Superior temporal gyrus (tissue), 1 donor: ENCODE measurements at regions not wholly inside any gene's neighbourhood (a gene's known extent, or its start where the extent isn't known, plus 50 kb on each side); places are given as distances from the start of the nearest gene placed in this dataset.

Experiments used
- DNase-seq: peaks from one replicate; pipeline ENCODE4 v3.0.0-alpha.2; 2016; ENCODE audit errors: extremely low spot score

DNA sequence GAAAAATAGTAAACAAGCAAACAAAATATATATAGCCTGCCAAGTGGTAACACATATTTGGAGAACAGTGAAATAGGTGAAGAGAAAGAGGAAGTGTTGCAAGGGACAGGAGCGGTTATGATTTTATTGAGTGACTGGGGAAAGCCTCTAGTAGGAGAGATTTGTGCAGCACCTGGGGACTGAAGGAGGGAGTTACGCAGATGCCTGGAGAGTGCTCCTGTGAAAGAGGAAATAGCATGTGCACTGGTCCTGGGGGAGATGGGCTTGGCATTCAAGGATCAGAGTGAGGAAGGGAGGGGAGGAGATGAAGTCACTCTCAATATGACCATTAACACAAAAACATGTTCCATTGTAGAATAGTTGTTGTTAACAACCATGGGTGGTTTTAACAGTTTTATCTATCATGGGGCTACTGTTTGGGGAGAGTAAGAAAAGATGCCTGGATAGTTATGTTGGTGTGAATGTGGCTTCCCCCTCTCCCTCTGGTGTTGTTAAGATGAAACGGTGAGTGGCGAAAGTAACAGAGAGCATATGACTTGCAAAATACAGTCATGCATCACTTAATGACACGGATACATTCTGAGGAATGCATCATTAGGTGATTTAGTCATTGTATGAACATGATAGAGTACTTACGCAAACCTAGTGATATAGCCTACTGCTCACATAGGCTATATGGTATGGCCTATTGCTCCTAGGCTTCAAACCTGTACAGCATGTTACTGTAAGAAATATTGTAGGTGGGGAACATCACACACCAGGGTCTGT, 251.7 kb upstream of the ARGLU1 start:
- DNase-seq: no peak

DNA sequence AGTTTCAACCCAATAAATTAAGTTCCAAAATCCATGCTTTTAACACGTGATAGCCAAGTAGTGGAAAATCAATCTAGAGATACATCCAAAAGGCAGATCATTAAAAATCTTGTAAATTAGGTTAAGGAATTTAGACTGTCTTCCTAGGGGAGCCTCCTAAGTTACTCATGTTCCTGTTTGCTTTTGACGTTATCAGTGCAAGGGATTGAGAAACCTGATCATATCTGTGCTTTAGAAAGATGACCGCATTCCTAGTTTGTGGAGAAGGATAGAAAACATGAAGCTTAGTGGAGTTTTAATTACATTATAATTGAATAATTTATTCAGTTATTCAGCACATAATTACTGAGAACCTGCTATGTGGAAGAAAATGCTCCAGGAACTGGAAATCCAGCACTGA, 251.0 kb upstream of the ARGLU1 start:
- no peak for DNase-seq

DNA sequence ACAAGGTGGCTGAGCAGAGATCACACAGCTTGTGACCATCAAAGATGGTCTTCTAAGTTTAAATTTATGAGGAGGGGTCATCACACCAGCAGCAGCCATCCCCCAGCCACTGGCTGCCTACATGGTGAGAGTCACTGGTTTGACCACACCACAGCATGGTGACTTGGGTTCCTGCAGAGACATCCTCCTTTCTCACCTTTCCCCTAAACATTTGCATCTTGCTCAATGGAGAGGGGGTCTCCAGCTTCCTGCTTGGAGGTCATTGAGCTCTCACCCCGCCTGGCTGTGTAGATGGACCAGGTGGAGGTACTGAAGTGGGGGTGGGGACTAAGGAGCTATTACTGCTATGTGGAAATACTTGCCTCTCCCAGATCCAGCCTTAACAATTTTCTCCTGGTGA, 247.6 kb upstream of the ARGLU1 start:
- no peak for DNase-seq

DNA sequence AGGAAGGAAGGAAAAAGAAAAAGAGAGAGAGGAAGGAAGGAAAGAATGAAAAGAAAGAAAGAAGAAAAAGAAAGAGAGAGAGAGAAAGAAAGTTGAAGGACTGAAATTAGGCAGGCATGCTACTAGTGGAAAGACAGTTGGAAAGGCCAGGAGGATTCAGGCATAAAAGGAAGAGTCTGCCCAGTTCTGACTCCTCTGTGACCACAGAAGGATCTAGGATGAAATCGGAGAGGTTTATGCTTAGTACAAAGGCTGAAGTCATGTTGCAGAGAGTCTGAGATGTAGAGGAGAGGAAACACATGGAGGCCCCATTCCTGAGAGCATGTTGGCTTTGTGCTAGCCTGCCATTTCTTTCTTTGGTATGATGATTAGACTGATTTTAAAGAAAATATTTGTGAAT, 246.5 kb upstream of the ARGLU1 start:
- no peak for DNase-seq

DNA sequence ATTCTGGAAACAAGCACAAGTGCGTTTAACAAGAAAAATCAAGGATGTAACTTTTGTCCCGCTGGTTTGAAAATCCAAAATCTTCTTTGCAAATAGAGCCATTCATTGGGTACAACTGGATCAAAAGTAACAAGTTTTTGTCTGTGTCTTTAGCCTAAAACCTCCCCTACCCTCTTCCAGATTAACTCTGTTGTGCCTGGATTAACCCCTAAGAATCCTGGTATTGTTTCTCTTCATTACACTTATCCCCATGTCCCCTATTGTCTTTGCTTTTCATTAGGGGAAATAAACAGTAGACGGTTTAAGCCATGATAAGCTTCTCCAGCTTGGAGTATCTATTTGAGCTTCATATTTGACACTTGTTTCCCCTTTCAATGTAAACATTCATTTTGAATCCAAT, 242.1 kb upstream of the ARGLU1 start:
- no peak for DNase-seq

DNA sequence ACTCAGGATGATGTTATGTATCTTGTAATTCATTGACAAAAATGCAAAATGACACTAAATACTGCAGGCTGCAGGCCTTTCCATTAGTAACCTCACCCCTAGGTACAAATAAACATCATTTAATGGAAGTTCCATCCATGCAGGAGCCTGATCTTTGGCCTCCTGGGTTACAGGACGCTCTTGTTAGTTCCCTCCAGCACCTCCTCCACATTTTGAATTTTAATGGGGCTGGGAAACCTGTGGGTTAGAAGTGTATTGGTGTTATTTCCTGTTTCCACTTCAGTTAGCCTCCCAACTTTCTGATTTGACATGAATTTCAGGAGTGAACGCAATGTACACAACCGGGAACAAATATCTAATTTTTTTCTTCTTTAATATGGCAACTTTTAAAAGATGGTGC, 237.1 kb upstream of the ARGLU1 start:
- DNase-seq: no peak

DNA sequence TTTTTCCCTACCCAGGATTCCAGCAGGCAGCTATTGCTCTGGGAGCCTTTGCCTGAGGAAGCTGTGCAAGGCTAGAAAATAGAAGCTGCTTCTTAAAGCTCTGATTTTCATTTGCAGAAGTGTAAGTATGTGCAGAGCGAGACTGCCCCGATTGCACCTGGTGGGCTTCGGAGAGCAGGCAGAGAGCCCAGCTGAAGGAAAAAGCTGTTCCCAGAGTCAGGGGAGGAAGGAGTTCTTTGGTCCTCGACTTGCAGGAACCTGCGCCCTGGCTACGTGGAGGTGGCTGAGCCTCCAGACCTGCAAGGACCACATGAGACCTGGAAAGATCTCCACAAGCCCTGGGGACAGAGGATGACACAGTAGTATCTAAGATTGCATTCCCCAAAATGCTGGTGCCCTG, 235.0 kb upstream of the ARGLU1 start:
- DNase-seq: no peak

DNA sequence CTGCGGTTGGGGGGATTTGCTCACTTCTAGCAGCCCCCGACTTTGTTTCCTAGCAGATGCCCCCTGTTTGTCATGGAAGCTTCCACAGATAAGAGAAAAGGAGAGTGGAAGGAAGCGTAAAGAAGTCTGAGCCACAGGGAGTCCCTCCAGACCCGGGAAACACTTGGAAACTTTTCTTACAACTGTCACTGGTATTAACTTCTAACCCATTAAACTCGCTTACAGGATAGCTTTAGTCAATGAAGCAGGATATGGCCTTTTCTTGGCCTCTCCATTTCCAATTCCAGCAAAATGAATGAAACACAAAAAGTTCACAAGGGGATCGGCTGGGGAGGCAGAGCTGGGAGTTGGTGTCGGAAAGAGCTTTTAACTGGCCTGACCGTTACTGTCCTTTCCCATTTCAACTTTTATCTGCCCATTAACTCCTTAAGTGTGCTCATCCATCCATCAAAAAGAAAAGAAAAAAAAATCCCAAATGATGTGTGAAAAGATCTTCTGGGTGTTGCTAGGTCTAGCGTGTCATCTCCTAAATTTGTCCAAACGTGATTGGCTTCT, 231.9 kb upstream of the ARGLU1 start:
- no peak for DNase-seq

DNA sequence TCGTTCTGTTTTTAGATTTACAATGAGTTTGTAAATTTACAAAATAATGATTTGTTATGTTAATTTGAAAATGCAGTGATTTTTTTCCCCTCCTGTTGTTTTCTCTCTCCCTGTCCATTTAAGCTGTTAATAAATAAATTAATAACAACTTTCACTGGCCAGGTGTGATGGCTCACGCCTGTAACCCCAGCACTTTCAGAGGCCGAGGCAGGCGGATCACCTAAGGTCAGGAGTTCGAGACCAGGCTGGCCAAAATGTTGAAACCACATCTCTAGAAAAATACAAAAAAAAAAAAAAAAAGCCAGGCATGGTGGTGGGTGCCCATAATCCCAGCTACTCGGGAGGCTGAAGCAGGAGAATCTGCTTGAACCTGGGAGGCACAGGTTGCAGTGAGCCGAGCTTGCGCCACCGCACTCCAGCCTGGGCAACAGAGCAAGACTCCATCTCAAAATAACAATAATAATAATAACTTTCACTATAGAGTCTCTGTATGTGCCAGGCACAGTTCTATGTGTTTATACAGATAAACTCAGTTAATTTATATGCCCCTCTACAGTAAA, 229.2 kb upstream of the ARGLU1 start:
- no peak for DNase-seq

DNA sequence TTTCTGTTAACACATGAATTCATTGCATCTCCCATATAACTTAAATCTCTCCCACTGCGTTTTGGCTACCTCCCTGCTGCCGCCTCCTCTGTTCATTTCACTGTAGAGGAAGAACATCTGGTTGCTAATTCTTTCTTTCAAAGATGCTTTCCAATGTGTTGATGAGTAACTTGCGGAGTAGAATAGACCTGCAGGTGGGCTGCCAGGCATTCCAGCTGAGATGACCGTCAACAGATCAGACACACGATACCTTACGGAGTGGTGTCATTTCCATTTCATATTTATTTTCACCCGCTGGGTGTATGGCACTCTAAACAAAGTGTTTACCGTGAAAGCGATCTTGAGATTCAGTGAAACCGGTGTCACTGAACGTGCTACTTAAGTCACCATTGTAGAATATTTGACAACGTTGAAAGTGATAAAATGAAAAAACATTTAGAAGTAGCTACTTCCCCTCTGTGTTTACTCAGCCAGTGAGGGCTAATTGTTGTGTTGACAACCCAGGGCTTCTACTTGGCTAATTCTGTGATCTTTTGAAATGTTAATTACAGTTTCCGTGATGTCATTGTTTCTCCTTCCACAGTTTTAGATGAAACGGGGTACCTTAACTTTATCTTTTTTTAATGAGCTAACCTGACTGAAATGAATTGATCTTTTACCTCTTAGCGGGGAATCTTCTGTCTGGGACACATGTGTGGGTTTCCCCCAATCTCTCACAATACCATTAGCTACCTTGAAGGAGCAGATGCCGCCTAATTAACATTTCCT, 228.5 kb upstream of the ARGLU1 start:
- no peak for DNase-seq

DNA sequence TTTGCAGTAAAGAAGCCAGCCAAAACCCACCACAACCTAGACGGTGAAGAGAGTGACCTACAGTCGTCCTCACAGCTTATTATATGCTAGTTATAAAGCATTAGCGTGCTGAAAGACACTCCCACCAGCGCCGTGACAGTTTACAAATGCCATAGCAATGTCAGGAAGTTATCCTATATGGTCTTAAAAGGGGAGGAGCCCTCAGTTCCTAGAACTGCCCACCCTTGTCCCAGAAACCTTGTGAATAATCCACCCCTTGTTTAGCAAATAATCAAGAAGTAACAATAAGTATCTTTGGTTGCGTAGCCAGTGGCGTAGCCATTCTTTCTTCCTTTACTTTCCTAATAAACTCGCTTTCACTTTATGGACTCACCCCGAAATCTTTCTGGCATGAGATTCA, 227.9 kb upstream of the ARGLU1 start:
- DNase-seq: no peak

DNA sequence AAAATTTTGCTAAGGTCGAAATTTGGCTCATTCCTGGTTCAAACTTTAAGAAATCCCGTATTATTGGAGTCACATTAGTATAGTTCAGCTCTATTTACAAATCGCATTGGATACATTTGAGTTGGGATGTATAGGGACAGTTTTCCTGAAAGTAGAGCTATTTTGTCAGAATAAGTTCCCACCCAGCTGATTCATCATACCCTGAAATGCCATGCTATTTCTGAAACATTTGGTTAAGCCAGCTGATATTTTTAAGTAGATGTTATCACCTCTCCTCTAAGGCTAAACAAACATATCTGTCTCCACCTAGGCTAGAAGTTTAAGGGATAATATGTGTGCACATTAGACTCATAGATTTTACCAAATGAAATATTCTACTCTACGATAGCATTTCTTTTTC, 226.2 kb upstream of the ARGLU1 start:
- DNase-seq: no peak

DNA sequence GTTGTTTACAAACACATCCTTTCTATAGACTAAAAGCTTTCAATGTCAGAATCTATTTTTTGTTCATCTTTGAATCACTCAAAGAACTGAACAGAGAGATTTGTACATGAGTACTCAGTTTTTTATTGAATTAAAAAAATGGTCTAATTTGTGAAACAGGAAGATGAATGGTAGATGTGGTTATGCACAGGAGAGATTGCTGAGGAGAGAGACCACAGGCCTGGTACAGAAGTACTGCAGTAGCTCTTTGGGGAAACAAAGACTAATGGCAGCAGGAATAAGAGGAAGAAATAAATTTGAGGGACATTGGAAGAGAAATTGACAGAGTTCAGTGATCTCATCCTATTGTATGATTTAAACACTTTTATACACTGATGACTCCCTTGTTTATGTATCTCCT, 222.0 kb upstream of the ARGLU1 start:
- no peak for DNase-seq

DNA sequence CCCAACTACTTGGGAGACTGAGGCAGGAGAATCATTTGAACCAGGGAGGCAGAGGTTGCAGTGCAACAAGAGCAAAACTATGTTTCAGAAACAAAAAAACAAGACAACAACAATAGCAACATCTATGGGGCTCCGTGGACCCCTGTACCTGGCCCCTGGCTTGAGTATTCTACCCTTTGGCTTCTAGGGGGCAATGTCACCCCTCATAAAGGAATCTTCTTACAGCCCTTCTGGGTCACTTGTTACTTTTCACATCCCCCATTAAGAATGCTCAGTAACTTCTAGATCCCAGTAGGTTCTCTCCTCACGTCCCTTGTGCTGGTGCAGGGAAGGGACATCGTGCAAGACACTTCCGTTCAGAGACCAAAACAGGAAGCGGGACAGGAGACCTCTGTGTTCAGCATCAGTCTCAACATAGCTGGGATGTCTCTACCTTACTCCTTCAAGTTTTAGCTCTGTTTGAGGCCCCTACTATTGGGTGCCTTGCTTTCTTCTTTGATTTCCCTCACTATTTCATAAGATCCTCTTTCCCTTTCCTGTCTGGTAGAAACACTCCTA, 218.1 kb upstream of the ARGLU1 start:
- no peak for DNase-seq

DNA sequence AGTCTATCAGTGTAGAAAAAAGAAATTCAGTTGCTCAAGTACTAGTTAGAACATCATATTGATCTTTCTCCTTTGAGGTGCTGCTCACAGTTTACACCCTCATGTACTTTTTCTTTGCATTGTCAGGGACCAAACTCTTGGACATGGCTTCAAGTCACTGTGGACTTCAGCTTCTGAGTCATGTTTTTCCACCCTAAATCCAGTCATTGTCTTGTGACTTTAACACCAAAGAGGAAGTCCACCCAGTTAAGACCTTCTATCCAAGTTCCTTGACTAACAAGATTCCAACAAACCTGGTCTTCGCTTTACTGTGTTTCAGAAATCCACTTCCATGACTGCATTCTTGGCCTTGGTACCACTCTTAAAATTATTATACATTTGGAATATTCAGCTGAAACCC, 206.7 kb upstream of the ARGLU1 start:
- no peak for DNase-seq

DNA sequence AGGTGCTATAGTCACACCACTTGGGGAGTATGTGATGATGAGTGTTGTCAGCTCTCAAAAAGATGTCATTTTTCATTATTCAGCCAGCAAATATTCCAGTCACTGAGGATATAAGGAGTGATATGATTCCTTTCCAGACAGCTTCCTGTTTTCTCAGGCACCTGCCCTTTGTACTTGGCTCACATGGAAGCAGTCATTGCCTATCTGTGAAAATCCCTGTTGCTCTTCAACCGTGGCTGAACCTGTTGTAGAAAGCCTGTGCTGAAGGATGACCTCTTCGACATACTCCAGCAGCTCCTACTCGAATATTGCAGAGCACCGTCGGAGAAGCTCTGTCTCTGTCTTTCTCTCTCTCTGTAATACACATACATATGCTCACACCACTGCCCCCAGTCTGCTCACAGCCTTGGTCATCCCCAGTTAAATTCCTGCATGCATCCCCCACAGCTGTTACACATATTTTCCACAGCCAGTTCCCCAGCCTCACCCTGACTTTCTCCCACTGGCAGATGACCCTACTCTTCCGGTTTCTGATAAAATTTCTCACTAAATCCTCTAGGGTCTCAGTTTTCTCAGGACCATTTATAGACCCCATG, 204.2 kb upstream of the ARGLU1 start:
- DNase-seq: no peak

DNA sequence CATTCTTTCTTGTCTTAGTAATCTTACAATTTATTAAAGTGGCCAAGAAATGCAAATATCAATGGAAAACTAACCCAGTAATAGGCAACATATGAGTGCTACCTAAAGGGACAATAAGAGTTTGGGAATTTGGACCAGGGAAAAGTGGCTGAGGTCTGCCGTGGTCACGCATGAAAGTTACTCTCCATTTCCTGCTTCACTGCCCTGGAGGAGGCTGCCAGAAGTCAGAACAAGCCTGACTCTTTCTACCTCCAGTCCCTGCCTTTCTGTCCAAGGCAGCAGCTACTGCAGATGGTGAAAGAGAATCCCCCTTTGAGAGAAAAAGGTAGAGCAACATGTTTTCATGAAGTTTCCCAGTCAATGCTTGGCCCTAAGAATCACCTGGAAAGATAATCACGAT, 201.1 kb upstream of the ARGLU1 start:
- no peak for DNase-seq

DNA sequence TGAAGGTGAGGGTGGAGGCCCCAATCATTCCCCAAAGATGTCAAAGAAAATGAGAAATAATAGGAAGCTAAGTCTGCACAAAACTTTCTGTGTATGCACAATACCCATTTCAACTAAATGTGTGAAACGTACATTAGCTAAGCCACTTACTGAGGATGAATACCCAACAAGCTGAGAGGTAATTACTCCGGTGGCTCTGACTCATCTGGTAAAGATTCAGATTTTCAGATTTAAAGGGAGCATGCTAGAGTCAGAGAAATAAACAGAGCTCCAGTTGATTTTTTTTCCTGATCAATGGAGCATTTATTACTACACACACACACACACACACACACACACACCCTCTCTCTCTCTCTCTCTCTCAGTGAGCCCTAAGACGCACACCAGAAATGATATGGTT, 194.8 kb upstream of the ARGLU1 start:
- DNase-seq: no peak

DNA sequence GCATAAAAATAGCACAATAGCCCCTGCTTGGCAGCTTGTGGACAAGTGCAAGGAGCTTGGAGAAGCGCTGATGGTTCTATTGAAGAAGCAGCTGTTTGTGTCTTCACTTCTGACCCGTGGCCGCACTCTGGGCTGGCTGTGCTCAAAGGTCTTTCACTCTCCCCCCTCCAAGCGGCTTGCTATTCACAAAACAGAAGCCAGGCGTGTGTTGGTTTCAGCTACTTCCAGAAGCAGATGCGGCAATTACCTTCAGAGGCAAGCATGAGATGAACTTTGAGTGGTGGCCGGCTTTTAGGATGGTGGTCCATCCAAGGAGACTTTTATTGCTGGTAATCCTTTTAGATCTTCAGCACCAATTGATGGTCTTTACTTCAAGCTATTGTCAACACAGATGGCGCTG, 188.5 kb upstream of the ARGLU1 start:
- no peak for DNase-seq

DNA sequence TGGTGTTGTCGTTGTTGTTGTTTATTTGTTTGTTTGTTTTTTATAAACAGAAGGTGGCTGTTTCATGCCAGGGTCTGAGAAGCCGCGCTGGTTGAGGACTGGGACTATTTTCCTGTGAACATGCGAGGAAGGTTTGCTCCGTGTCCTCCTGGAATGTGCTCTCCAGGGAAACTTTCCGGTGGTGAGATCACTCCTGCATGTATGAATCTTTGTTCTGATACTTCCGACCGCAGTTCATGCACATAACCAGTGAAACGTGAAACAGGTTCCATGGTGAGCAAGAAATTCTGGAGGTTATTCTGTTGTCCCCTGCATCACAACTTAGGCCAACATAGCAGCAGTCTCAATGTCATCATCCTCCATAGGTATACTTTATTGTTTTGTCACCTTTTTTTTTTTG, 187.6 kb upstream of the ARGLU1 start:
- DNase-seq: no peak

DNA sequence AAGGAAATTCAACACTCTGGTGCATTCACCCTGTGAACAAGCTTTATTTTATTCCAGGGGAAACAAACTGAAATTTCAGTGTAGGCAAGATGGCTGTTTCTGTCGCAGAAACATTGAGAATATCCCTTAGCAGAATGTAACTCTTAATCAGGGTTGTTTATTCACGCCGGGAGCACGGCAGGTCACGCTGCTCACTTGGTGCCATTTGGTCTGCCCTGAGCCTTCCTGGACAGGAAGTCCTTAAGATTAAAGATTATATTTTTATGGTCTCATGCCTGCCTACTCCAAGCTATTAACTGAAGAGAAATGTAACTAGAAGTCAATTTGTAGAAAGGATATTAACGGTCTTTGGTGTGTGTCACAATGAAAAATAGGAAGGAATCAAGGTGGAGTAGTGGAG, 185.3 kb upstream of the ARGLU1 start:
- no peak for DNase-seq

DNA sequence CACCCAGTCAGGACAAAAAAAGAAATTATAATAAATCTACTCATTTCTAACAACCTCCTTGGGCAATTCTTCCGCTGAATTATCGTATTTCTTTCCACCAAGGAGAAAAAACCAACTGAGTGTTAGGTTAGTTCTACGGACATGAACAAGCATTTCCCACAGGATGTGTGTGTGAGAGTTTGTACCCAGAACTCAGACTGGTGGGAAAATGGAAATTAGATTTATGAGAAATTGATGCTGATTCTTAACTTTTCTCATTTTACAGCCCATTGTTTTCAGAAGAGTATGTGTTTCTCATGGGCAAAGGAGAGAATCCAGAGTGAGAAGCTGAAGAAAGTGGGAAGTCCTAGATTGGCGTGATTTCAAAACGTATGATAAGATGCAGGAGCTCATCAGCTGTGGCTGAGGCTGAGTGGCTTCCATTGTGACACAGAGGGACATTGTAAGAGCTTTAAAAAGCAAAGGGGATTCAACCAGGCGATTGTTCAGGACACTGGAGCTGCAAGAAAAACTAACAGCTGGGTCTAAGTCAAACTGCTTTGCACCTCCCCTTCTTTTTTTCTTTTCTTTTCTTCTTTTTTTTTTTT, 184.7 kb upstream of the ARGLU1 start:
- peak; percentile 37 for DNase-seq
